ENCODE measurements at regions not wholly inside any gene's neighbourhood (a gene's known extent, or its start where the extent isn't known, plus 50 kb on each side); places are given as distances from the start of the nearest gene placed in this dataset.
"Not testable (repeated sequence)": the region's sequence is repeated elsewhere in the genome, so short reads cannot be mapped to it uniquely, and the experiment has no call there.

GRCh38 chr16:59114790-59115189 is 380.7 kb upstream of the GOT2 start:
- no peak for DNase-seq
- Histone ChIP-seq H3K4me1 (no peaks in the 10 kb centered on the region), H3K36me3 (ENCODE audit: low read depth, missing control alignments) (no peaks in the 10 kb centered on the region), H3K9me3 (no peaks in the 10 kb centered on the region), H3K4me3 (no peak overlapping the region), H3K27me3 (no peaks in the 10 kb centered on the region), H3K27ac (no peak overlapping the region)
- no peak for TF ChIP-seq CTCF (IDR thresholded peaks at IDR 0.05)
- 74 to 83% methylated on average over 1 of the region's 1 CpG for WGBS, 2 donors
- intact Hi-C loops (cut with DNase I; ENCODE audit: low total_unique reads), result no loop called here

DNA sequence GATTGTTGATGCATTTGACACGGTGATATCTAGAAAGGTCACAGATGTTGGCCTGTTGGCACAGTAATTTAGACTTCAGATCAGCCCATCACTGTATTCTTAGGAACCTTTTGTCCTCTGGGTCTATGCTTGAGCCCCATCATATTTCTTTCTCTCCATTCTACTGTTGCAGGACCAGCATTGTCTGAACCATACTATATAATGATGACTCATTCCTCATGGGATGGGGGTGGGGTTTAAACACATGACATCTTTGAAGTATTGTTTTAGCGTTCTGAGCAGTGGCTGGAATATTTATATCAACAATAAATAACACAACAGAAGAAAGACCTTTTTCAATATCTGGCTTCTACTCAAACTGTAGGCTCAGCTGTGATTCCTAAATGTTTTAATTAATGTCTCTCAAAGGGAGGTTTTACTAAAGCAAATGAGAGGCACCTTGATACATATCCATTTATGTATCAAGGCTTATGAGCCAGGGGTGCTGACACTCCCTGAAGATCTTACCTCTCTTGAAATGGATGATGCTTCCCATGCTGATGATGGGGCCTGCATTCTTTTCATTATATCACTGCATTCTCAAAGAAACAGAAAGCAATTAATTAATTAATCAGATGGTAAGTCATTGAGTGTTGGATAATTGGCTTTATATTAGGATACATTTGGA is 379.0 kb upstream of the GOT2 start:
- Histone ChIP-seq H3K27ac (no peak overlapping the region), H3K4me1 (no peaks in the 10 kb centered on the region), H3K27me3 (no peaks in the 10 kb centered on the region), H3K36me3 (ENCODE audit: low read depth, missing control alignments) (no peaks in the 10 kb centered on the region), H3K9me3 (no peaks in the 10 kb centered on the region), H3K4me3 (no peak overlapping the region)
- no peak for DNase-seq
- TF ChIP-seq POLR2A (IDR thresholded peaks at IDR 0.05) (no peak), CTCF (IDR thresholded peaks at IDR 0.05) (no peak)
- WGBS, 2 donors, result 80 to 82% methylated on average over 2 of the region's 2 CpGs
- intact Hi-C loops (cut with DNase I; ENCODE audit: low total_unique reads), result no loop called here

DNA sequence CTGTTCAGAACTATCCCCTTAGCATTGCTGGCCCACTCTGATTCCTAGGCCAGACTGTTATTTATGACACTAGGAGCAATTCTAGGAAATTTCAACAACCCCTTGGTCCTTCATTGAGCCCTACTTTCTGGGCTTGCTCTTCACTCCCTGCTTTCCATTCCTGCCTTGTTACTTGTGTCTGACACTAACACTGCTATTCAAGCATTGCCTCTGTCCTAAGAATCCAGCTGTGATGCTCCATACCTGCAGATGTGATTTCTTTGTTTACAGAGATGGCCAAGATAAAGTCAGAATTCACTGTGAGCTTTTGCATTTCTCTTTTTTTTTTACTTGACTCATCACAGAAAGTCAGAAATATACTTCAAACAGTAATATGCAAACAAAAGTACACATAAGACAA is 377.2 kb upstream of the GOT2 start:
- H3K27me3 ChIP-seq, result no peaks in the 10 kb centered on the region
- no peaks in the 10 kb centered on the region for H3K36me3 ChIP-seq (ENCODE audit: low read depth, missing control alignments)
- no peaks in the 10 kb centered on the region for H3K9me3 ChIP-seq
- DNase-seq, result no peak
- no peak overlapping the region for H3K4me3 ChIP-seq
- intact Hi-C loops (cut with DNase I; ENCODE audit: low total_unique reads), result no loop called here
- no peak overlapping the region for H3K27ac ChIP-seq
- TF ChIP-seq CTCF (IDR thresholded peaks at IDR 0.05), result no peak
- H3K4me1 ChIP-seq, result no peaks in the 10 kb centered on the region

DNA sequence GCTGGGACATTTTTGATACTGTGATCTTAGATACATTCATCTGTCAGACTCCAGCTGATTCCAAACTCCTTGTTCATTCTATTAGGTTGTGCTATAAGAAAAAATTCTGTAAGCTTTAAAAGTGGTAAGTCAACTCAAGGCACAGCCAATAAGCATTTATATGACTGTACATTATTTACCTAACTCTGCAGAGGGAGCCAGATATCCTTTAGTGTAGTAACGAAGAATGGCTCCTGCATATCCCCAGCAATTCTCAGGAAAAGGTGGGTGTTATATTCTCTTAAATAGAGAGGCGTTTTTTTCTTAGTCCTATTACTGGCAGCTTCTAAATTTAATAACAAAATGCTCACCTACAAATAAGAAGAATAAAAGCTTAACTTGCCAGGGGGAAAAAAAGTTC is 374.3 kb upstream of the GOT2 start:
- Histone ChIP-seq H3K9me3 (no peaks in the 10 kb centered on the region), H3K4me3 (no peak overlapping the region), H3K36me3 (ENCODE audit: low read depth, missing control alignments) (no peaks in the 10 kb centered on the region), H3K4me1 (no peaks in the 10 kb centered on the region), H3K27ac (no peak overlapping the region), H3K27me3 (no peaks in the 10 kb centered on the region)
- TF ChIP-seq POLR2A (IDR thresholded peaks at IDR 0.05), result no peak
- TF ChIP-seq CTCF (IDR thresholded peaks at IDR 0.05), result no peak
- DNase-seq, result no peak
- WGBS, 2 donors, result 63 to 72% methylated on average over 2 of the region's 2 CpGs
- intact Hi-C loops (cut with DNase I; ENCODE audit: low total_unique reads), result no loop called here

GRCh38 chr16:59096682-59097081 is 362.6 kb upstream of the GOT2 start:
- H3K27me3 ChIP-seq; H3K4me1 ChIP-seq; H3K4me3 ChIP-seq; intact Hi-C loops (cut with DNase I; ENCODE audit: low total_unique reads); H3K27ac ChIP-seq; H3K9me3 ChIP-seq; H3K36me3 ChIP-seq (ENCODE audit: low read depth, missing control alignments); DNase-seq: not testable (repeated sequence)
- WGBS, 2 donors, result 93 to 100% methylated on average over 4 to 9 of the region's 9 CpGs

All from testis (tissue), 2 donors.